Liver (tissue), 8 donors: ENCODE measurements at regions not wholly inside any gene's neighbourhood (a gene's known extent, or its start where the extent isn't known, plus 50 kb on each side); places are given as distances from the start of the nearest gene placed in this dataset.
"Not testable (repeated sequence)": the region's sequence is repeated elsewhere in the genome, so short reads cannot be mapped to it uniquely, and the experiment has no call there.

ENCODE experiments used
- DNase-seq: peaks from one replicate; pipeline ENCODE4 v3.0.0-alpha.2; 2017; ENCODE audit warnings: low spot score
- H3K27ac ChIP-seq, 2 donors: one replicate each; pipeline ENCODE4 v1.7.0; 2013; ENCODE audit warnings: inconsistent platforms in 2 of 2, low read length in 2 of 2, control low read depth in 1 of 2, low read depth in 1 of 2, mild to moderate bottlenecking in 1 of 2
- H3K27me3 ChIP-seq, 4 donors: one replicate each; pipeline versions ENCODE4 v1.6.1 to v1.7.0; 2013; ENCODE audit warnings: low read length in 3 of 4, inconsistent platforms in 1 of 4, mild to moderate bottlenecking in 1 of 4, moderate library complexity in 1 of 4; ENCODE audit not compliant: control insufficient read depth in 4 of 4, insufficient read depth in 4 of 4
- H3K36me3 ChIP-seq, 4 donors: one replicate each; pipeline versions ENCODE4 v1.6.1 to v1.7.0; 2013; ENCODE audit warnings: low read length in 3 of 4, mild to moderate bottlenecking in 3 of 4, low read depth in 1 of 4, moderate library complexity in 1 of 4; ENCODE audit not compliant: control insufficient read depth in 4 of 4, insufficient read depth in 3 of 4
- H3K4me1 ChIP-seq, 4 donors: one replicate each; pipeline versions ENCODE4 v1.6.1 to v1.7.0; 2013; ENCODE audit warnings: low read length in 3 of 4, mild to moderate bottlenecking in 3 of 4, moderate library complexity in 1 of 4; ENCODE audit not compliant: control insufficient read depth in 4 of 4, insufficient read depth in 4 of 4
- H3K4me3 ChIP-seq, 3 donors: one replicate each; pipeline versions ENCODE4 v1.6.1 to v1.7.0; 2013; ENCODE audit warnings: low read length in 3 of 3, control low read depth in 1 of 3, low read depth in 1 of 3, mild to moderate bottlenecking in 1 of 3
- H3K9ac ChIP-seq, 2 donors: one replicate each; pipeline ENCODE4 v1.7.0; 2013; ENCODE audit warnings: low read length in 2 of 2, mild to moderate bottlenecking in 2 of 2, moderate library complexity in 2 of 2, control low read depth in 1 of 2, low read depth in 1 of 2
- H3K9me3 ChIP-seq, 4 donors: one replicate each; pipeline versions ENCODE4 v1.6.1 to v1.7.0; 2013; ENCODE audit warnings: low read length in 3 of 4; ENCODE audit not compliant: control insufficient read depth in 4 of 4
- CTCF ChIP-seq: fragments of 150-350 bp; IDR thresholded peaks from 2 replicates; pipeline ENCODE4 v1.5.1; 2017; ENCODE audit warnings: improper control_type of control experiment, low read depth, low read length; ENCODE audit not compliant: missing input control
- FOXA1 ChIP-seq: IDR thresholded peaks from 2 replicates; pipeline ENCODE4 v1.6.1; 2016; ENCODE audit warnings: antibody characterized with exemption
- FOXA2 ChIP-seq: IDR thresholded peaks from 2 replicates; pipeline ENCODE4 v1.6.1; 2016; ENCODE audit warnings: antibody characterized with exemption
- GABPA ChIP-seq, 2 donors: IDR thresholded peaks in 1 of 2; conservative IDR thresholded peaks in 1 of 2; 2 replicates each; pipeline ENCODE4 v1.6.1; 2016; ENCODE audit warnings: antibody characterized with exemption in 2 of 2, mild to moderate bottlenecking in 1 of 2, moderate library complexity in 1 of 2
- HNF4A ChIP-seq, 2 donors: conservative IDR thresholded peaks; 2 replicates each; pipeline ENCODE4 v1.6.1; 2016; ENCODE audit warnings: antibody characterized with exemption in 2 of 2, mild to moderate bottlenecking in 2 of 2
- HNF4G ChIP-seq: IDR thresholded peaks from 2 replicates; pipeline ENCODE4 v1.6.1; 2016; ENCODE audit warnings: antibody characterized with exemption
- JUND ChIP-seq, 2 donors: IDR thresholded peaks; 2 replicates each; pipeline ENCODE4 v1.6.1; 2016; ENCODE audit warnings: antibody characterized with exemption in 2 of 2
- MAX ChIP-seq: IDR thresholded peaks from 2 replicates; pipeline ENCODE4 v1.6.1; 2016; ENCODE audit warnings: antibody characterized with exemption
- NR2F2 ChIP-seq: IDR thresholded peaks from 2 replicates; pipeline ENCODE4 v1.6.1; 2016; ENCODE audit warnings: antibody characterized with exemption
- RAD21 ChIP-seq, 2 donors: IDR thresholded peaks; 2 replicates each; pipeline ENCODE4 v1.6.1; 2016; ENCODE audit warnings: antibody characterized with exemption in 2 of 2, mild to moderate bottlenecking in 2 of 2
- REST ChIP-seq: IDR thresholded peaks from 2 replicates; pipeline ENCODE4 v1.6.1; 2016; ENCODE audit warnings: antibody characterized with exemption, mild to moderate bottlenecking
- RXRA ChIP-seq, 2 donors: IDR thresholded peaks; 2 replicates each; pipeline ENCODE4 v1.6.1; 2017 to 2018; ENCODE audit warnings: antibody characterized with exemption in 2 of 2, mild to moderate bottlenecking in 1 of 2
- TAF1 ChIP-seq: conservative IDR thresholded peaks from 2 replicates; pipeline ENCODE4 v1.6.1; 2016; ENCODE audit warnings: antibody characterized with exemption, mild to moderate bottlenecking
- YY1 ChIP-seq: IDR thresholded peaks from 2 replicates; pipeline ENCODE4 v1.6.1; 2016; ENCODE audit warnings: antibody characterized with exemption, mild to moderate bottlenecking
- ZBTB33 ChIP-seq: IDR thresholded peaks from 2 replicates; pipeline ENCODE4 v1.6.1; 2016; ENCODE audit warnings: antibody characterized with exemption
- WGBS: extraction: QIAGEN DNeasy Blood & Tissue Kit; methylation state at CpG from one replicate; pipeline ENCODE4 v1.1.7; 2013; 5-methylcytosine and 5-hydroxymethylcytosine counted together
- TF ChIP-seq, protein P1 (sequence below): IDR thresholded peaks from 2 replicates; pipeline ENCODE4 v1.6.1; 2016; ENCODE audit warnings: antibody characterized with exemption
- donor health status: healthy.
- donor health status: healthy.
- donor health status: healthy.
- donor health status: healthy.
- donor health status: healthy.

- H3K9me3 ChIP-seq, H3K4me1 ChIP-seq, H3K36me3 ChIP-seq, DNase-seq, H3K27ac ChIP-seq, H3K4me3 ChIP-seq, H3K27me3 ChIP-seq, H3K9ac ChIP-seq: not testable (repeated sequence)
- WGBS, result 88% methylated on average over 22 of the region's 22 CpGs
Measured at GRCh38 chr5:90073026-90073570, 336.5 kb downstream of the CETN3 start.

DNA sequence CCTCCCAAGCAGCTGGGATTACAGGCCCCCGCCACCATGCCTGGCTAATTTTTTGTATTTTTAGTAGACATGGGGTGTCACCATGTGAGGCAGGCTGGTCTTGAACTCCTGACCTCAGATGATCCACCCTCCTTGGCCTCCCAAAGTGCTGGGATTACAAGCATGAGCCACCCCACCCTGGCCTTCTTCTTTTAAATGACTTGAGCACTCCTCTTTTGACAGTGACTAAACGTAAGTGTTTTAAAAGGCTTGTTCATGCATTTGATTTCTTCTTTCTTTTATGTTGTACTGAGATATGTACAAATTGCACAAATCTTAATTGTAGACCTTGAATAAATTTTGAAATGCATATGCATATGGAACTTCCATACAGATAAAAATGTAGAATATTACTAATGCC, 337.9 kb downstream of the CETN3 start:
- no peak for TF ChIP-seq REST
- no peak for TF ChIP-seq YY1
- no peak for TF ChIP-seq RXRA (IDR thresholded peaks at IDR 0.05)
- no peak overlapping the region for H3K9ac ChIP-seq
- no peak for DNase-seq
- H3K27ac ChIP-seq, result no peak overlapping the region
- H3K4me3 ChIP-seq, result no peak overlapping the region
- no peaks in the 10 kb centered on the region for H3K9me3 ChIP-seq
- 91% methylated on average over 2 of the region's 2 CpGs for WGBS
- H3K36me3 ChIP-seq, result no peaks in the 10 kb centered on the region
- H3K27me3 ChIP-seq, result no peaks in the 10 kb centered on the region
- H3K4me1 ChIP-seq, result no peaks in the 10 kb centered on the region

- Histone ChIP-seq H3K4me1 (no peaks in the 10 kb centered on the region), H3K27me3 (no peaks in the 10 kb centered on the region), H3K9me3 (no peaks in the 10 kb centered on the region), H3K27ac (no peak overlapping the region), H3K9ac (no peak overlapping the region), H3K36me3 (no peaks in the 10 kb centered on the region), H3K4me3 (no peak overlapping the region)
- TF ChIP-seq MAX (no peak), CTCF (no peak), REST (no peak), RXRA (IDR thresholded peaks at IDR 0.05) (no peak), YY1 (no peak), JUND (IDR thresholded peaks at IDR 0.05) (no peak), NR2F2 (no peak), ZBTB33 (no peak), HNF4G (no peak), GABPA (IDR thresholded peaks at IDR 0.05 in 1 of 2, conservative IDR thresholded peaks at IDR 0.05 in 1 of 2) (no peak), RAD21 (IDR thresholded peaks at IDR 0.05) (no peak), HNF4A (conservative IDR thresholded peaks at IDR 0.05) (no peak), FOXA1 (no peak), FOXA2 (no peak), TAF1 (no peak)
- TF ChIP-seq, protein P1, sequence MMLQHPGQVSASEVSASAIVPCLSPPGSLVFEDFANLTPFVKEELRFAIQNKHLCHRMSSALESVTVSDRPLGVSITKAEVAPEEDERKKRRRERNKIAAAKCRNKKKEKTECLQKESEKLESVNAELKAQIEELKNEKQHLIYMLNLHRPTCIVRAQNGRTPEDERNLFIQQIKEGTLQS, result no peak
- WGBS, result 33% methylated on average over 1 of the region's 1 CpG
- no peak for DNase-seq
Measured at GRCh38 chr5:90071066-90071465, 338.5 kb downstream of the CETN3 start.
